ENCODE measurements at regions not wholly inside any gene's neighbourhood (a gene's known extent, or its start where the extent isn't known, plus 50 kb on each side); places are given as distances from the start of the nearest gene placed in this dataset.

GRCh38 chr1:224492015-224492414, 57.4 kb upstream of the WDR26 start:
- no peak for TF ChIP-seq POLR2A (IDR thresholded peaks at IDR 0.05)
- TF ChIP-seq CTCF (IDR thresholded peaks at IDR 0.05), result no peak
- TF ChIP-seq EP300 (IDR thresholded peaks at IDR 0.05), result no peak

Data from tibial nerve (tissue), 4 donors.